HEK293 (cell line): ENCODE measurements at regions not wholly inside any gene's neighbourhood (a gene's known extent, or its start where the extent isn't known, plus 50 kb on each side); places are given as distances from the start of the nearest gene placed in this dataset.

Experiments
- CTCF ChIA-PET: fragments of 350-600 bp; formaldehyde crosslinking; extraction: SDS; loops from one replicate; lab custom pipeline; 2021; ENCODE audit warnings: antibody characterized with exemption; lab: Yijun Ruan, JAX
- POLR2A ChIA-PET: fragments of 300-600 bp; formaldehyde crosslinking; extraction: SDS; loops from one replicate; lab custom pipeline; 2020; ENCODE audit warnings: antibody characterized with exemption, inconsistent platforms; lab: Yijun Ruan, JAX
- H3K27ac ChIP-seq: fragments of 200-500 bp; sonication (Bioruptor generic); 2 replicates; pipeline ENCODE4 v1.5.1; 2014; ENCODE audit warnings: low read depth, low read length, control low read depth, inconsistent platforms; ENCODE audit errors: extremely low read depth
- H3K36me3 ChIP-seq, 2 experiments: fragments of 200-500 bp in 1 of 2; sonication (Bioruptor generic) in 1 of 2; 1 replicate in 1 of 2; 2 replicates in 1 of 2; pipeline ENCODE4 v1.5.1; 2014 to 2017; ENCODE audit warnings: inconsistent platforms in 2 of 2, low read length in 2 of 2; ENCODE audit not compliant: control insufficient read depth in 2 of 2, insufficient read depth in 1 of 2
- H3K4me1 ChIP-seq: fragments of 200-500 bp; sonication (Bioruptor generic); 2 replicates; pipeline ENCODE4 v1.5.1; 2014; ENCODE audit warnings: mild to moderate bottlenecking, low read length, inconsistent platforms; ENCODE audit not compliant: control insufficient read depth, insufficient read depth
- H3K4me3 ChIP-seq: 2 replicates; pipeline ENCODE4 v1.5.1; 2011; ENCODE audit warnings: low read depth, mild to moderate bottlenecking, control low read depth, low read length, moderate library complexity
- H3K9me3 ChIP-seq: fragments of 200-500 bp; sonication (Bioruptor generic); 2 replicates; pipeline ENCODE4 v1.5.1; 2014; ENCODE audit warnings: low read depth, low read length, inconsistent platforms; ENCODE audit not compliant: control insufficient read depth, insufficient read depth
- KLF10 ChIP-seq: fragments of 450-650 bp; IDR thresholded peaks from 2 replicates; pipeline ENCODE4 v1.5.1; 2018; ENCODE audit warnings: missing biosample characterization, mild to moderate bottlenecking, missing genetic modification characterization
- KLF9 ChIP-seq: fragments of 450-650 bp; formaldehyde crosslinking; IDR thresholded peaks from 2 replicates; pipeline ENCODE4 v1.5.1; 2016; ENCODE audit warnings: missing biosample characterization, missing genetic modification characterization, low read depth
- PRDM1 ChIP-seq: fragments of 450-650 bp; formaldehyde crosslinking; IDR thresholded peaks from 2 replicates; pipeline ENCODE4; 2016; ENCODE audit warnings: missing biosample characterization, missing genetic modification characterization
- ZNF155 ChIP-seq: fragments of 450-650 bp; formaldehyde crosslinking; IDR thresholded peaks from 2 replicates; pipeline ENCODE4 v1.5.1; 2016; ENCODE audit warnings: missing biosample characterization, missing genetic modification characterization
- ZNF24 ChIP-seq: fragments of 450-650 bp; formaldehyde crosslinking; IDR thresholded peaks from 2 replicates; pipeline ENCODE4 v1.5.1; 2016; ENCODE audit warnings: missing biosample characterization, missing genetic modification characterization
- ZNF585B ChIP-seq: fragments of 450-650 bp; formaldehyde crosslinking; IDR thresholded peaks from 2 replicates; pipeline ENCODE4 v1.5.1; 2016; ENCODE audit warnings: missing biosample characterization, missing genetic modification characterization
- ZNF610 ChIP-seq: fragments of 450-650 bp; formaldehyde crosslinking; IDR thresholded peaks from 2 replicates; pipeline ENCODE4 v1.5.1; 2016; ENCODE audit warnings: missing biosample characterization, missing genetic modification characterization, borderline replicate concordance
- ZNF621 ChIP-seq: fragments of 450-650 bp; formaldehyde crosslinking; IDR thresholded peaks from 2 replicates; pipeline ENCODE4 v1.5.1; 2017; ENCODE audit warnings: missing biosample characterization, missing genetic modification characterization
- ZNF629 ChIP-seq: fragments of 450-650 bp; formaldehyde crosslinking; IDR thresholded peaks from 2 replicates; pipeline ENCODE4 v1.5.1; 2017; ENCODE audit warnings: missing biosample characterization, missing genetic modification characterization
- ZNF670 ChIP-seq: fragments of 450-650 bp; formaldehyde crosslinking; IDR thresholded peaks from 2 replicates; pipeline ENCODE4 v1.5.1; 2016; ENCODE audit warnings: missing biosample characterization, missing genetic modification characterization, low read depth
- TF ChIP-seq, protein P1 (sequence below): fragments of 450-650 bp; formaldehyde crosslinking; IDR thresholded peaks from 2 replicates; pipeline ENCODE4 v1.5.1; 2016; ENCODE audit warnings: missing biosample characterization, missing genetic modification characterization
- TF ChIP-seq, protein P2 (sequence below): fragments of 450-650 bp; IDR thresholded peaks from 2 replicates; pipeline ENCODE4 v1.5.1; 2018; ENCODE audit warnings: missing biosample characterization, missing genetic modification characterization
- TF ChIP-seq, protein P3 (sequence below): fragments of 450-650 bp; formaldehyde crosslinking; IDR thresholded peaks from 2 replicates; pipeline ENCODE4 v1.5.1; 2016; ENCODE audit warnings: missing biosample characterization, missing genetic modification characterization
- TF ChIP-seq, protein P4 (sequence below): fragments of 450-650 bp; formaldehyde crosslinking; IDR thresholded peaks from 2 replicates; pipeline ENCODE4 v1.5.1; 2016; ENCODE audit warnings: missing biosample characterization, missing genetic modification characterization
- TF ChIP-seq, protein P5 (sequence below): fragments of 450-650 bp; formaldehyde crosslinking; IDR thresholded peaks from 2 replicates; pipeline ENCODE4 v1.5.1; 2016; ENCODE audit warnings: missing biosample characterization, missing genetic modification characterization, borderline replicate concordance

DNA sequence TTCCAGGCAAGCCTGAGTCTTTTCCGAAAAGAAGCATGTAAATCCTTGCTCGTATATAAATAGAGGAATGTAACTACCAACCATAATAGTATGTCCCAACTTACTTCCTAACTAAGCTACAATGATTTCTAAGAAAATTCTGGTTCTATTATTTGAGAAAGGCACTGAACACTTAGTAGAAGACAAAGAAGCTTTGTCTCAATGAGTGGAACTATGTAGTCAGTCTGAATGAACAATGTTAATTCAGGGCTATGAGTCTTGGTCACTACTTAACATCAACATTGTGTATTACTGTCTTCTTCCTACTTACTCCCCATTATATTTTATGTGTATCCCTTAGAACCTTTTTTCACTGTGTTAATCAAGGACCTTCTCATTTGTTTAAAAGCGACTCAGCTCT lies 206.0 kb downstream of the CYB561 start (continued):
- TF ChIP-seq ZNF629 = no peak
- TF ChIP-seq, protein P1, sequence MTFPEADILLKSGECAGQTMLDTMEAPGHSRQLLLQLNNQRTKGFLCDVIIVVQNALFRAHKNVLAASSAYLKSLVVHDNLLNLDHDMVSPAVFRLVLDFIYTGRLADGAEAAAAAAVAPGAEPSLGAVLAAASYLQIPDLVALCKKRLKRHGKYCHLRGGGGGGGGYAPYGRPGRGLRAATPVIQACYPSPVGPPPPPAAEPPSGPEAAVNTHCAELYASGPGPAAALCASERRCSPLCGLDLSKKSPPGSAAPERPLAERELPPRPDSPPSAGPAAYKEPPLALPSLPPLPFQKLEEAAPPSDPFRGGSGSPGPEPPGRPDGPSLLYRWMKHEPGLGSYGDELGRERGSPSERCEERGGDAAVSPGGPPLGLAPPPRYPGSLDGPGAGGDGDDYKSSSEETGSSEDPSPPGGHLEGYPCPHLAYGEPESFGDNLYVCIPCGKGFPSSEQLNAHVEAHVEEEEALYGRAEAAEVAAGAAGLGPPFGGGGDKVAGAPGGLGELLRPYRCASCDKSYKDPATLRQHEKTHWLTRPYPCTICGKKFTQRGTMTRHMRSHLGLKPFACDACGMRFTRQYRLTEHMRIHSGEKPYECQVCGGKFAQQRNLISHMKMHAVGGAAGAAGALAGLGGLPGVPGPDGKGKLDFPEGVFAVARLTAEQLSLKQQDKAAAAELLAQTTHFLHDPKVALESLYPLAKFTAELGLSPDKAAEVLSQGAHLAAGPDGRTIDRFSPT (tag by site-specific recombination) = no peak
- TF ChIP-seq, protein P2, sequence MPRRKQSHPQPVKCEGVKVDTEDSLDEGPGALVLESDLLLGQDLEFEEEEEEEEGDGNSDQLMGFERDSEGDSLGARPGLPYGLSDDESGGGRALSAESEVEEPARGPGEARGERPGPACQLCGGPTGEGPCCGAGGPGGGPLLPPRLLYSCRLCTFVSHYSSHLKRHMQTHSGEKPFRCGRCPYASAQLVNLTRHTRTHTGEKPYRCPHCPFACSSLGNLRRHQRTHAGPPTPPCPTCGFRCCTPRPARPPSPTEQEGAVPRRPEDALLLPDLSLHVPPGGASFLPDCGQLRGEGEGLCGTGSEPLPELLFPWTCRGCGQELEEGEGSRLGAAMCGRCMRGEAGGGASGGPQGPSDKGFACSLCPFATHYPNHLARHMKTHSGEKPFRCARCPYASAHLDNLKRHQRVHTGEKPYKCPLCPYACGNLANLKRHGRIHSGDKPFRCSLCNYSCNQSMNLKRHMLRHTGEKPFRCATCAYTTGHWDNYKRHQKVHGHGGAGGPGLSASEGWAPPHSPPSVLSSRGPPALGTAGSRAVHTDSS (tag by site-specific recombination) = no peak
- TF ChIP-seq, protein P3, sequence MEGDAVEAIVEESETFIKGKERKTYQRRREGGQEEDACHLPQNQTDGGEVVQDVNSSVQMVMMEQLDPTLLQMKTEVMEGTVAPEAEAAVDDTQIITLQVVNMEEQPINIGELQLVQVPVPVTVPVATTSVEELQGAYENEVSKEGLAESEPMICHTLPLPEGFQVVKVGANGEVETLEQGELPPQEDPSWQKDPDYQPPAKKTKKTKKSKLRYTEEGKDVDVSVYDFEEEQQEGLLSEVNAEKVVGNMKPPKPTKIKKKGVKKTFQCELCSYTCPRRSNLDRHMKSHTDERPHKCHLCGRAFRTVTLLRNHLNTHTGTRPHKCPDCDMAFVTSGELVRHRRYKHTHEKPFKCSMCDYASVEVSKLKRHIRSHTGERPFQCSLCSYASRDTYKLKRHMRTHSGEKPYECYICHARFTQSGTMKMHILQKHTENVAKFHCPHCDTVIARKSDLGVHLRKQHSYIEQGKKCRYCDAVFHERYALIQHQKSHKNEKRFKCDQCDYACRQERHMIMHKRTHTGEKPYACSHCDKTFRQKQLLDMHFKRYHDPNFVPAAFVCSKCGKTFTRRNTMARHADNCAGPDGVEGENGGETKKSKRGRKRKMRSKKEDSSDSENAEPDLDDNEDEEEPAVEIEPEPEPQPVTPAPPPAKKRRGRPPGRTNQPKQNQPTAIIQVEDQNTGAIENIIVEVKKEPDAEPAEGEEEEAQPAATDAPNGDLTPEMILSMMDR (tag by site-specific recombination) = no peak
- TF ChIP-seq, protein P4, sequence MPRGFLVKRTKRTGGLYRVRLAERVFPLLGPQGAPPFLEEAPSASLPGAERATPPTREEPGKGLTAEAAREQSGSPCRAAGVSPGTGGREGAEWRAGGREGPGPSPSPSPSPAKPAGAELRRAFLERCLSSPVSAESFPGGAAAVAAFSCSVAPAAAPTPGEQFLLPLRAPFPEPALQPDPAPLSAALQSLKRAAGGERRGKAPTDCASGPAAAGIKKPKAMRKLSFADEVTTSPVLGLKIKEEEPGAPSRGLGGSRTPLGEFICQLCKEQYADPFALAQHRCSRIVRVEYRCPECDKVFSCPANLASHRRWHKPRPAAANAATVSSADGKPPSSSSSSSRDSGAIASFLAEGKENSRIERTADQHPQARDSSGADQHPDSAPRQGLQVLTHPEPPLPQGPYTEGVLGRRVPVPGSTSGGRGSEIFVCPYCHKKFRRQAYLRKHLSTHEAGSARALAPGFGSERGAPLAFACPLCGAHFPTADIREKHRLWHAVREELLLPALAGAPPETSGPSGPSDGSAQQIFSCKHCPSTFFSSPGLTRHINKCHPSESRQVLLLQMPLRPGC (tag by site-specific recombination) = no peak

DNA sequence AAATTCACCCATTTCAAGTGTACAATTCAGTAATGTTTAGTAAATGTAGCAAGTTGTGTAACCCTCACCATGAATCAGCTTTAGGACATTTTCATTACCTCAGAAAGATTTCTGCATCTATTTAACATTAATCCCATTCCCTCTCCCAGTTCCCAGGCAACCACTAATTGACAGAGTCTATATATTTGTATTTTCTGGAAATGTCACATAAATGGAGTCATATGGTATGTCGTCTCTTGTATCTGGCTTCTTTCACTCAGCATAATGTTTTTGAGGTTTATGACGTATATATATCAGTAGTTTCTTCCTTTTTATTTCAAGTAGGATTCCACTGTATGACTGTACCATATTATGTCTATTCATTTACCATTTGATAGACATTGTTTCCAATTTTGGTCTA lies 199.8 kb downstream of the CYB561 start:
- Histone ChIP-seq H3K27ac (no peak overlapping the region), H3K4me1 (no peaks in the 10 kb centered on the region), H3K9me3 (no peaks in the 10 kb centered on the region), H3K36me3 (no peaks in the 10 kb centered on the region), H3K4me3 (no peak overlapping the region)
- no peak for TF ChIP-seq ZNF155
- no peak for TF ChIP-seq ZNF621 (tag by site-specific recombination)
- no peak for TF ChIP-seq ZNF585B (tag by site-specific recombination)
- no peak for TF ChIP-seq ZNF24 (tag by site-specific recombination)
- no peak for TF ChIP-seq PRDM1 (tag by site-specific recombination)
- TF ChIP-seq, protein P5, sequence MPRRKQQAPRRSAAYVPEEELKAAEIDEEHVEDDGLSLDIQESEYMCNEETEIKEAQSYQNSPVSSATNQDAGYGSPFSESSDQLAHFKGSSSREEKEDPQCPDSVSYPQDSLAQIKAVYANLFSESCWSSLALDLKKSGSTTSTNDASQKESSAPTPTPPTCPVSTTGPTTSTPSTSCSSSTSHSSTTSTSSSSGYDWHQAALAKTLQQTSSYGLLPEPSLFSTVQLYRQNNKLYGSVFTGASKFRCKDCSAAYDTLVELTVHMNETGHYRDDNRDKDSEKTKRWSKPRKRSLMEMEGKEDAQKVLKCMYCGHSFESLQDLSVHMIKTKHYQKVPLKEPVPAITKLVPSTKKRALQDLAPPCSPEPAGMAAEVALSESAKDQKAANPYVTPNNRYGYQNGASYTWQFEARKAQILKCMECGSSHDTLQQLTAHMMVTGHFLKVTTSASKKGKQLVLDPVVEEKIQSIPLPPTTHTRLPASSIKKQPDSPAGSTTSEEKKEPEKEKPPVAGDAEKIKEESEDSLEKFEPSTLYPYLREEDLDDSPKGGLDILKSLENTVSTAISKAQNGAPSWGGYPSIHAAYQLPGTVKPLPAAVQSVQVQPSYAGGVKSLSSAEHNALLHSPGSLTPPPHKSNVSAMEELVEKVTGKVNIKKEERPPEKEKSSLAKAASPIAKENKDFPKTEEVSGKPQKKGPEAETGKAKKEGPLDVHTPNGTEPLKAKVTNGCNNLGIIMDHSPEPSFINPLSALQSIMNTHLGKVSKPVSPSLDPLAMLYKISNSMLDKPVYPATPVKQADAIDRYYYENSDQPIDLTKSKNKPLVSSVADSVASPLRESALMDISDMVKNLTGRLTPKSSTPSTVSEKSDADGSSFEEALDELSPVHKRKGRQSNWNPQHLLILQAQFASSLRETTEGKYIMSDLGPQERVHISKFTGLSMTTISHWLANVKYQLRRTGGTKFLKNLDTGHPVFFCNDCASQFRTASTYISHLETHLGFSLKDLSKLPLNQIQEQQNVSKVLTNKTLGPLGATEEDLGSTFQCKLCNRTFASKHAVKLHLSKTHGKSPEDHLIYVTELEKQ (tag by site-specific recombination) = no peak
- no peak for TF ChIP-seq KLF10 (tag by site-specific recombination)
- no peak for TF ChIP-seq KLF9 (tag by site-specific recombination)
- no peak for TF ChIP-seq ZNF670
- no peak for TF ChIP-seq ZNF610 (tag by site-specific recombination)
- ChIA-PET POLR2A (no interaction called here), CTCF (no interaction called here)
